Upper lobe of left lung (tissue), 4 donors: ENCODE measurements at regions not wholly inside any gene's neighbourhood (a gene's known extent, or its start where the extent isn't known, plus 50 kb on each side); places are given as distances from the start of the nearest gene placed in this dataset.

Experiments used
- EP300 ChIP-seq, 4 donors: sonication (generic); formaldehyde crosslinking; IDR thresholded peaks; one replicate each; pipeline ENCODE4 v1.5.1; 2017; ENCODE audit warnings: antibody characterized with exemption in 4 of 4, control low read depth in 2 of 4
- POLR2A ChIP-seq, 4 donors: fragments of 450-650 bp; IDR thresholded peaks; one replicate each; pipeline ENCODE4 v1.5.1; 2016 to 2017; ENCODE audit warnings: antibody characterized with exemption in 4 of 4, mild to moderate bottlenecking in 2 of 4
- TF ChIP-seq, protein P1 (sequence below), 6 experiments: fragments of 450-650 bp in 4 of 6; fragments of 200-600 bp in 2 of 6; sonication (generic) in 2 of 6; IDR thresholded peaks; one replicate each; pipeline ENCODE4 v1.5.1; 2016 to 2019; ENCODE audit warnings: antibody characterized with exemption in 6 of 6

DNA sequence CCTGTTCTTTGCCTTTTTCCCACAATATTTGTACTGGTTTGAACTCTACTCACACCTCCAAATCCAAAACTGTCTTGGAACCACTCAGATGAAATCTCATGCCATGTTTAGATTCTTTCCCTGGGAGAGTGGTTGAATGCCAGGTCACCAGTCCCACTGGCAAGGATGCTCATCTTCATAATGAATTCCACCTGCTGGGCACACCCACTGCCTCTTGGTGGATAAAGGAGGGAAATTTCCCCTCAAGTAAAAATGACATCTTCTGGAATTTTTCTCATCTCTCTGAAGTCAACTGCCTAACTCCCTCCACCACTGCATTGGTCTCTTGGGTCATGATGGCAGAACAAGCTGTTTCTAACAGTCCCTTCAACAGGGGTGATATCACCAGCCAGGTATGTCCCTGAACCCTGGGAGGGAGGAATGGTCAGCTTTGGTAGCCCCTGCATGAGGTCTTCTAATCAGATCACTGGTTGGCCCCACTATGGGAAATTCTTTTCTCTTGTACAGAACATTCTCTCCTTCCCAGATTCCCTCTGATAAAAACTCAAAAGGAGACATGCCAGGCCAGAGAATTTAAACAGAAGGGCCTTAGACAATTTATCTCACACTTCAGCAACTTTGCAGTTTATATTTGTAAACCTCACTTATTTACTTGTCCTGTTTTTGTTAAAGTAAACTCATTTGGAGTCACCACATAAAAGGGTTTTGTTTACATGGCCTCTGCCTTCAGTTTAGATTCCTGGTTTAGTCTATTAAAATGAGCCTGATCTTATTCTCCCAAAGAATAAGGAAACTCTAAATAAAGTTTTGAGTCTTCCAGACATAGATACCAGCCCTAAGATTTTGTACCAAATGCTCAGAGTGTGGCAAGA, 143.4 kb downstream of the WNT5A start:
- TF ChIP-seq, protein P1, sequence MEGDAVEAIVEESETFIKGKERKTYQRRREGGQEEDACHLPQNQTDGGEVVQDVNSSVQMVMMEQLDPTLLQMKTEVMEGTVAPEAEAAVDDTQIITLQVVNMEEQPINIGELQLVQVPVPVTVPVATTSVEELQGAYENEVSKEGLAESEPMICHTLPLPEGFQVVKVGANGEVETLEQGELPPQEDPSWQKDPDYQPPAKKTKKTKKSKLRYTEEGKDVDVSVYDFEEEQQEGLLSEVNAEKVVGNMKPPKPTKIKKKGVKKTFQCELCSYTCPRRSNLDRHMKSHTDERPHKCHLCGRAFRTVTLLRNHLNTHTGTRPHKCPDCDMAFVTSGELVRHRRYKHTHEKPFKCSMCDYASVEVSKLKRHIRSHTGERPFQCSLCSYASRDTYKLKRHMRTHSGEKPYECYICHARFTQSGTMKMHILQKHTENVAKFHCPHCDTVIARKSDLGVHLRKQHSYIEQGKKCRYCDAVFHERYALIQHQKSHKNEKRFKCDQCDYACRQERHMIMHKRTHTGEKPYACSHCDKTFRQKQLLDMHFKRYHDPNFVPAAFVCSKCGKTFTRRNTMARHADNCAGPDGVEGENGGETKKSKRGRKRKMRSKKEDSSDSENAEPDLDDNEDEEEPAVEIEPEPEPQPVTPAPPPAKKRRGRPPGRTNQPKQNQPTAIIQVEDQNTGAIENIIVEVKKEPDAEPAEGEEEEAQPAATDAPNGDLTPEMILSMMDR (IDR thresholded peaks at IDR 0.05) = no peak
- TF ChIP-seq EP300 (IDR thresholded peaks at IDR 0.05) = no peak
- TF ChIP-seq POLR2A (IDR thresholded peaks at IDR 0.05) = no peak
